Activated CD8-positive, alpha-beta memory T cell treated with anti-CD3 and anti-CD28 coated beads for 24 hours (primary cell): ENCODE measurements at regions not wholly inside any gene's neighbourhood (a gene's known extent, or its start where the extent isn't known, plus 50 kb on each side); places are given as distances from the start of the nearest gene placed in this dataset.
"Not testable (repeated sequence)": the region's sequence is repeated elsewhere in the genome, so short reads cannot be mapped to it uniquely, and the experiment has no call there.

Source experiments
- DNase-seq: peaks from one replicate; pipeline ENCODE4 v3.0.0-alpha.2; 2020

GRCh38 chr16:5793556-5793955, 696.0 kb upstream of the EEF2KMT start:
- no peak for DNase-seq

GRCh38 chr16:5791011-5791657, 693.5 kb upstream of the EEF2KMT start:
- no peak for DNase-seq

GRCh38 chr16:5790512-5790911, 692.9 kb upstream of the EEF2KMT start:
- DNase-seq, result no peak

GRCh38 chr16:5789033-5789432, 691.4 kb upstream of the EEF2KMT start:
- DNase-seq, result no peak

- DNase-seq, result no peak
These were observed 683.8 kb upstream of the EEF2KMT start for GRCh38 chr16:5781436-5781835.

- DNase-seq, result no peak
These were observed 679.3 kb upstream of the EEF2KMT start for GRCh38 chr16:5776876-5777275.

- DNase-seq, result no peak
These were observed 678.3 kb upstream of the EEF2KMT start for GRCh38 chr16:5775916-5776315.

GRCh38 chr16:5770118-5770517, 672.5 kb upstream of the EEF2KMT start:
- no peak for DNase-seq

GRCh38 chr16:5769513-5769912, 671.9 kb upstream of the EEF2KMT start:
- no peak for DNase-seq

- DNase-seq, result no peak
These were observed 670.9 kb upstream of the EEF2KMT start for GRCh38 chr16:5768445-5768844.

GRCh38 chr16:5763176-5763575, 665.6 kb upstream of the EEF2KMT start:
- DNase-seq, result no peak

- DNase-seq, result no peak
These were observed 664.8 kb upstream of the EEF2KMT start for GRCh38 chr16:5762362-5762761.

- DNase-seq, result no peak
These were observed 664.0 kb upstream of the EEF2KMT start for GRCh38 chr16:5761592-5761991.

- no peak for DNase-seq
These were observed 660.7 kb upstream of the EEF2KMT start for GRCh38 chr16:5758281-5758680.

- no peak for DNase-seq
These were observed 659.4 kb upstream of the EEF2KMT start for GRCh38 chr16:5756969-5757368.

- DNase-seq, result no peak
These were observed 655.8 kb upstream of the EEF2KMT start for GRCh38 chr16:5753381-5753780.

GRCh38 chr16:5751216-5751615, 653.6 kb upstream of the EEF2KMT start:
- DNase-seq, result no peak

GRCh38 chr16:5750439-5750838, 652.8 kb upstream of the EEF2KMT start:
- DNase-seq, result not testable (repeated sequence)

- DNase-seq, result no peak
These were observed 641.0 kb upstream of the EEF2KMT start for GRCh38 chr16:5738586-5738985.

GRCh38 chr16:5736209-5736930, 638.8 kb upstream of the EEF2KMT start:
- DNase-seq, result no peak

- DNase-seq, result no peak
These were observed 637.8 kb upstream of the EEF2KMT start for GRCh38 chr16:5735444-5735843.

GRCh38 chr16:5730783-5731182, 633.2 kb upstream of the EEF2KMT start:
- no peak for DNase-seq

- DNase-seq, result no peak
These were observed 624.6 kb upstream of the EEF2KMT start for GRCh38 chr16:5722116-5722619.

GRCh38 chr16:5715155-5715554, 617.6 kb upstream of the EEF2KMT start:
- no peak for DNase-seq

GRCh38 chr16:5709889-5710288, 612.3 kb upstream of the EEF2KMT start:
- no peak for DNase-seq
